ENCODE measurements at regions not wholly inside any gene's neighbourhood (a gene's known extent, or its start where the extent isn't known, plus 50 kb on each side); places are given as distances from the start of the nearest gene placed in this dataset.

- no peak for ATAC-seq
- Mint-ChIP-seq H3K36me3 (no peaks in the 10 kb centered on the region), H3K27ac (no peak overlapping the region), H3K9me3 (no peaks in the 10 kb centered on the region; the same call in 1 of the 2 replicates), H3K4me1 (peaks cover 4% of the 10 kb centered on the region), H3K27me3 (ENCODE audit: low read depth) (no peaks in the 10 kb centered on the region; the same call in 1 of the 2 replicates), H3K4me3 (no peak overlapping the region)
- CTCF ChIA-PET, result no interaction called here
- no peak for DNase-seq (ENCODE audit: low spot score)
- POLR2A ChIA-PET, result no interaction called here
- no peak for TF ChIP-seq ZNF121 (CRISPR knock-in tag; IDR thresholded peaks at IDR 0.05)
- TF ChIP-seq, protein P1, sequence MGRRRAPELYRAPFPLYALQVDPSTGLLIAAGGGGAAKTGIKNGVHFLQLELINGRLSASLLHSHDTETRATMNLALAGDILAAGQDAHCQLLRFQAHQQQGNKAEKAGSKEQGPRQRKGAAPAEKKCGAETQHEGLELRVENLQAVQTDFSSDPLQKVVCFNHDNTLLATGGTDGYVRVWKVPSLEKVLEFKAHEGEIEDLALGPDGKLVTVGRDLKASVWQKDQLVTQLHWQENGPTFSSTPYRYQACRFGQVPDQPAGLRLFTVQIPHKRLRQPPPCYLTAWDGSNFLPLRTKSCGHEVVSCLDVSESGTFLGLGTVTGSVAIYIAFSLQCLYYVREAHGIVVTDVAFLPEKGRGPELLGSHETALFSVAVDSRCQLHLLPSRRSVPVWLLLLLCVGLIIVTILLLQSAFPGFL (CRISPR knock-in tag; IDR thresholded peaks at IDR 0.05; ENCODE audit: borderline replicate concordance), result no peak
- TF ChIP-seq MYBL2 (CRISPR knock-in tag; IDR thresholded peaks at IDR 0.05), result no peak
- no peak for TF ChIP-seq TEAD1 (CRISPR knock-in tag; IDR thresholded peaks at IDR 0.05)
- TF ChIP-seq, protein P2, sequence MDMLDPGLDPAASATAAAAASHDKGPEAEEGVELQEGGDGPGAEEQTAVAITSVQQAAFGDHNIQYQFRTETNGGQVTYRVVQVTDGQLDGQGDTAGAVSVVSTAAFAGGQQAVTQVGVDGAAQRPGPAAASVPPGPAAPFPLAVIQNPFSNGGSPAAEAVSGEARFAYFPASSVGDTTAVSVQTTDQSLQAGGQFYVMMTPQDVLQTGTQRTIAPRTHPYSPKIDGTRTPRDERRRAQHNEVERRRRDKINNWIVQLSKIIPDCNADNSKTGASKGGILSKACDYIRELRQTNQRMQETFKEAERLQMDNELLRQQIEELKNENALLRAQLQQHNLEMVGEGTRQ (CRISPR knock-in tag; IDR thresholded peaks at IDR 0.05), result no peak
- TF ChIP-seq JAZF1 (CRISPR knock-in tag; IDR thresholded peaks at IDR 0.05), result no peak
- TF ChIP-seq, protein P3, sequence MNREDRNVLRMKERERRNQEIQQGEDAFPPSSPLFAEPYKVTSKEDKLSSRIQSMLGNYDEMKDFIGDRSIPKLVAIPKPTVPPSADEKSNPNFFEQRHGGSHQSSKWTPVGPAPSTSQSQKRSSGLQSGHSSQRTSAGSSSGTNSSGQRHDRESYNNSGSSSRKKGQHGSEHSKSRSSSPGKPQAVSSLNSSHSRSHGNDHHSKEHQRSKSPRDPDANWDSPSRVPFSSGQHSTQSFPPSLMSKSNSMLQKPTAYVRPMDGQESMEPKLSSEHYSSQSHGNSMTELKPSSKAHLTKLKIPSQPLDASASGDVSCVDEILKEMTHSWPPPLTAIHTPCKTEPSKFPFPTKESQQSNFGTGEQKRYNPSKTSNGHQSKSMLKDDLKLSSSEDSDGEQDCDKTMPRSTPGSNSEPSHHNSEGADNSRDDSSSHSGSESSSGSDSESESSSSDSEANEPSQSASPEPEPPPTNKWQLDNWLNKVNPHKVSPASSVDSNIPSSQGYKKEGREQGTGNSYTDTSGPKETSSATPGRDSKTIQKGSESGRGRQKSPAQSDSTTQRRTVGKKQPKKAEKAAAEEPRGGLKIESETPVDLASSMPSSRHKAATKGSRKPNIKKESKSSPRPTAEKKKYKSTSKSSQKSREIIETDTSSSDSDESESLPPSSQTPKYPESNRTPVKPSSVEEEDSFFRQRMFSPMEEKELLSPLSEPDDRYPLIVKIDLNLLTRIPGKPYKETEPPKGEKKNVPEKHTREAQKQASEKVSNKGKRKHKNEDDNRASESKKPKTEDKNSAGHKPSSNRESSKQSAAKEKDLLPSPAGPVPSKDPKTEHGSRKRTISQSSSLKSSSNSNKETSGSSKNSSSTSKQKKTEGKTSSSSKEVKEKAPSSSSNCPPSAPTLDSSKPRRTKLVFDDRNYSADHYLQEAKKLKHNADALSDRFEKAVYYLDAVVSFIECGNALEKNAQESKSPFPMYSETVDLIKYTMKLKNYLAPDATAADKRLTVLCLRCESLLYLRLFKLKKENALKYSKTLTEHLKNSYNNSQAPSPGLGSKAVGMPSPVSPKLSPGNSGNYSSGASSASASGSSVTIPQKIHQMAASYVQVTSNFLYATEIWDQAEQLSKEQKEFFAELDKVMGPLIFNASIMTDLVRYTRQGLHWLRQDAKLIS (CRISPR knock-in tag; IDR thresholded peaks at IDR 0.05; ENCODE audit: borderline replicate concordance), result no peak
- no peak for TF ChIP-seq NFATC4 (CRISPR knock-in tag; IDR thresholded peaks at IDR 0.05)
- TF ChIP-seq, protein P4, sequence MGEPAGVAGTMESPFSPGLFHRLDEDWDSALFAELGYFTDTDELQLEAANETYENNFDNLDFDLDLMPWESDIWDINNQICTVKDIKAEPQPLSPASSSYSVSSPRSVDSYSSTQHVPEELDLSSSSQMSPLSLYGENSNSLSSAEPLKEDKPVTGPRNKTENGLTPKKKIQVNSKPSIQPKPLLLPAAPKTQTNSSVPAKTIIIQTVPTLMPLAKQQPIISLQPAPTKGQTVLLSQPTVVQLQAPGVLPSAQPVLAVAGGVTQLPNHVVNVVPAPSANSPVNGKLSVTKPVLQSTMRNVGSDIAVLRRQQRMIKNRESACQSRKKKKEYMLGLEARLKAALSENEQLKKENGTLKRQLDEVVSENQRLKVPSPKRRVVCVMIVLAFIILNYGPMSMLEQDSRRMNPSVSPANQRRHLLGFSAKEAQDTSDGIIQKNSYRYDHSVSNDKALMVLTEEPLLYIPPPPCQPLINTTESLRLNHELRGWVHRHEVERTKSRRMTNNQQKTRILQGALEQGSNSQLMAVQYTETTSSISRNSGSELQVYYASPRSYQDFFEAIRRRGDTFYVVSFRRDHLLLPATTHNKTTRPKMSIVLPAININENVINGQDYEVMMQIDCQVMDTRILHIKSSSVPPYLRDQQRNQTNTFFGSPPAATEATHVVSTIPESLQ (CRISPR knock-in tag; IDR thresholded peaks at IDR 0.05), result no peak
- TF ChIP-seq, protein P5, sequence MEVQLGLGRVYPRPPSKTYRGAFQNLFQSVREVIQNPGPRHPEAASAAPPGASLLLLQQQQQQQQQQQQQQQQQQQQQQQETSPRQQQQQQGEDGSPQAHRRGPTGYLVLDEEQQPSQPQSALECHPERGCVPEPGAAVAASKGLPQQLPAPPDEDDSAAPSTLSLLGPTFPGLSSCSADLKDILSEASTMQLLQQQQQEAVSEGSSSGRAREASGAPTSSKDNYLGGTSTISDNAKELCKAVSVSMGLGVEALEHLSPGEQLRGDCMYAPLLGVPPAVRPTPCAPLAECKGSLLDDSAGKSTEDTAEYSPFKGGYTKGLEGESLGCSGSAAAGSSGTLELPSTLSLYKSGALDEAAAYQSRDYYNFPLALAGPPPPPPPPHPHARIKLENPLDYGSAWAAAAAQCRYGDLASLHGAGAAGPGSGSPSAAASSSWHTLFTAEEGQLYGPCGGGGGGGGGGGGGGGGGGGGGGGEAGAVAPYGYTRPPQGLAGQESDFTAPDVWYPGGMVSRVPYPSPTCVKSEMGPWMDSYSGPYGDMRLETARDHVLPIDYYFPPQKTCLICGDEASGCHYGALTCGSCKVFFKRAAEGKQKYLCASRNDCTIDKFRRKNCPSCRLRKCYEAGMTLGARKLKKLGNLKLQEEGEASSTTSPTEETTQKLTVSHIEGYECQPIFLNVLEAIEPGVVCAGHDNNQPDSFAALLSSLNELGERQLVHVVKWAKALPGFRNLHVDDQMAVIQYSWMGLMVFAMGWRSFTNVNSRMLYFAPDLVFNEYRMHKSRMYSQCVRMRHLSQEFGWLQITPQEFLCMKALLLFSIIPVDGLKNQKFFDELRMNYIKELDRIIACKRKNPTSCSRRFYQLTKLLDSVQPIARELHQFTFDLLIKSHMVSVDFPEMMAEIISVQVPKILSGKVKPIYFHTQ (CRISPR knock-in tag; IDR thresholded peaks at IDR 0.05), result no peak
- TF ChIP-seq ATF1 (CRISPR knock-in tag; IDR thresholded peaks at IDR 0.05), result no peak
- TF ChIP-seq NR3C1 (CRISPR knock-in tag; conservative IDR thresholded peaks at IDR 0.05; ENCODE audit: low read depth), result no peak
- no peak for TF ChIP-seq HMGA2 (CRISPR knock-in tag; IDR thresholded peaks at IDR 0.05)
- no peak for TF ChIP-seq ETV6 (CRISPR knock-in tag; IDR thresholded peaks at IDR 0.05)
- TF ChIP-seq ZNF396 (CRISPR knock-in tag; IDR thresholded peaks at IDR 0.05; ENCODE audit: borderline replicate concordance), result no peak
- no peak for TF ChIP-seq MAX (CRISPR knock-in tag; IDR thresholded peaks at IDR 0.05)
- TF ChIP-seq ESRRA (CRISPR knock-in tag; IDR thresholded peaks at IDR 0.05; ENCODE audit: borderline replicate concordance), result no peak
- TF ChIP-seq STAT6 (CRISPR knock-in tag; conservative IDR thresholded peaks at IDR 0.05; ENCODE audit: low read depth), result no peak
Observed at GRCh38 chr17:56096026-56096810, 57.1 kb upstream of the ANKFN1 start.
